ENCODE measurements at regions not wholly inside any gene's neighbourhood (a gene's known extent, or its start where the extent isn't known, plus 50 kb on each side); places are given as distances from the start of the nearest gene placed in this dataset.
"Not testable (repeated sequence)": the region's sequence is repeated elsewhere in the genome, so short reads cannot be mapped to it uniquely, and the experiment has no call there.

DNA sequence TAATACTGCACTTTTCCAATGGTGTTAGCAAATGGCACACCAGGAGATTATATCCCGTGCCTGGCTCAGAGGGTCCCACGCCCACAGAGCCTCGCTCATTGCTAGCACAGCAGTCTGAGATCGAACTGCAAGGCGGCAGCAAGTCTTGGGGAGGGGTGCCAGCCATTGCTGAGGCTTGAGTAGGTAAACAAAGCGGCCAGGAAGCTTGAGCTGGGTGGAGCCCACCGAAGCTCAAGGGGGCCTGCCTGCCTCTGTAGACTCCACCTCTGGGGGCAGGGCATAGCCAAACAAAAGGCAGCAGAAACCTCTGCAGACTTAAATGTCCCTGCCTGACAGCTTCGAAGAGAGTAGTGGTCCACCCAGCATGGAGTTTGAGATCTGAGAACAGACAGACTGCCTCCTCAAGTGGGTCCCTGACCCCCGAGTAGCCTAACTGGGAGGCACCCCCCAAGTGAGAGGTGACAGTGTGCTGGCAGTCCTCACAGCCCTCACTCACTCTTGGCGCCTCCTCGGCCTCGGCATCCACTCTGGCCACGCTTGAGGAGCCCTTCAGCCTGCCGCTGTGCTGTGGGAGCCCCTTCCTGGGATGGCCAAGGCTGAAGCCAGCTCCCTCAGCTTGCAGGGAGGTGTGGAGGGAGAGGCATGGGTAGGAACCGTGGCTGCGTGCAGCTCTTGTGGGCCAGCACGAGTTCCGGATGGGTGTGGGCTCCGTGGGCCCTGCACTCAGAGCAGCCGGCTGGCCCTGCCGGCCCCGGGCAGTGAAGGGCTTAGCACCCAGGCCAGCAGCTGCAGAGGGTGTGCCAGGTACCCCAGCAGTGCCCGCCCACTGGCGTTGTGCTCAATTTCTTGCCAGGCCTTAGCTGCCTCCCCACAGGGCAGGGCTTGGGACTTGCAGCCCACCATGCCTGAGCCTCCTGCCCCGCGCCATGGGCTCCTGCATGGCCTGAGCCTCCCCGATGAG is 188.0 kb downstream of the MMUT start:
- not testable (repeated sequence) for DNase-seq (ENCODE audit: low read depth, low spot score)

DNA sequence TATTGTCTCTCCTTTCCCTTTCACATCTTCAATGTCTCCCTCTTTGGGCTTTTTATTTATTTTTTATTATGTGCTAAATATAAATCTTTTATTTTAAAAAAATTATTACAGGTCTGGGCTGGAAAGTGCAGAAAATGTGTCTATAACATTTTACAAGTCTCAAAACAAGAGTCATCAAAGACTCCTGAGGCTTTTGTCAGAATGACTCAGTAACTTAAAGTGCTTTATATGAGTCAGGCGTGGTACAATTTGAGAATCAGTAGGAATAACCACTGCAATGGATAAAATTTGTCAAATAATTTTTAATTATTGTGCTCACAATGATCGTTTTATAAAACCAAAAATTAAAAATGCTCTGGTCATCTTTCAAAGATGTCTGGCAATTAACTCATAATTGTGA is 193.9 kb downstream of the MMUT start:
- no peak for DNase-seq (ENCODE audit: low read depth, low spot score)

DNA sequence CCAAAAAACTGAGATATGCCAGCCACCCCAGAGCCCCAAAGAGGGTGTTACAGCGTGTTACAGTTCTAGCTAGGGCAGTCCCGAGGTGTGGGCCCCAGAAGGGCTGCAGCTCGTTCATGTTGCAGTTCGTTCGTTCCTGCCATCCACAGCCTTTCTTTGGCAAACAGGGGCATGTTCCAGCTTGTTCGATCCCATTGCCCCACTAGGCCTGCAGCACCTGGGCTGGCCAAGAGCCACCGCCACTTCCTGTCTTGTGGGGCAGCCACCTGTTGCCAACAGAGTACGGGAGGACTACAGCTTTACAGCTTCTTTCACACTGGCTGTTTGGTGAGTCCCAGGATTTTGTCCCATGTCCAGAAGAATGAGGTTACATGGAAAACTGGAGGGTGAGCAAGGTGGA is 198.1 kb downstream of the MMUT start:
- DNase-seq (ENCODE audit: low read depth, low spot score), result no peak

DNA sequence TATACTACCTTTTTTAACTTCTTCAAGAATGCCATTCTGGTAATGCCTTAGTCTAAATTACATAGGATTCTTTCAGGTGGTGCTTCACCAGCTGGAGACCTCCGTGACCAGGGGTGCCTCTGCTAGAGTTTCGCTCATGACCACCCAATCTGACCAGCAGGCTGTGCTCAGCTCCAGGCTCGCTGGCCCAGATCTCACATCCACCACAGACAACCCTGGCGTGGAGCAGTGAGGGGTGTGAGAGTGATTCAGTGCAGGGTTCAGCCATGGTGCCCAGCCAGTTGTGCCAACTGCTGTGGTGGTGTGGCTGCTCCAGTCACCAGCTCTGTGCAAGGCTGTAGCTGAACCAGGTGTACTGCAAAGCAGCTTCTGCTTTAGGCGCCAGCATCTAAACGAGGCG is 198.6 kb downstream of the MMUT start:
- no peak for DNase-seq (ENCODE audit: low read depth, low spot score)

DNA sequence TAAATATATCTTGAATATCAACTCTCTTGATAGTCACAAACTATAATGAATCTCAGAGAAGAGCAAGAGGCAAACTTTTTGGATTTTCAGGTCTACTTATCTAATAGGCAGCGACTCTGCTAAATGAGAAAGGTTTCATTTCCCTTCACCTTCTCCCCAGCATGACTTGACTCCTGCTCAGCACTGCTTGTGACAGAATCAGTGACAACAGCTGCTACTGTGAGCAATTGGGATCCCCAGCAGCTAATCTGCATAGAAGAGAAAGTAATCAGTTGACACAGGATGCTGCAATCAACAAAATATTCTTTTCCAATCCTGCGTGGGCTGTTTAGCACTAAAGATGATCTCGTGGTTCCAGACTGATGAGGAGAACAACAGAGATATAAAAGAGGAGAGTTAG is 205.5 kb downstream of the MMUT start:
- DNase-seq (ENCODE audit: low read depth, low spot score), result no peak

DNA sequence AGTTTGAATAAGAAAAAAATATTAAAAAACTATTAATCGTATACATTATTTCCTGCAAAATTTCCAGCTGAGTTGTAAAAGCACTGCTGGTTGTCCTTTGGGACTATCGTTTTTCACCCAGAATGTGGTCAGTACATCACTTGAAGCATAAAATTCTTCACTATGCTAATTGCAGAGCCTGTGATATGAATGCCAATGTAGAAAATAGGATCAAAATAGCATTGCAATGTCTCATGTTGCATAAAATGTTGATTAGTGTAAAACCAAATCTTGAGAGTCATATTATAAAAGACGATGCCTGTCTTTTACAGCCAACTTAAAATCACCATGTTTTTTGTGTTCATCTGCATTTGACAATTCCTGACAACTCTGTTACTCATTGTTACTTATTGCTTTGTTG is 207.7 kb downstream of the MMUT start:
- DNase-seq (ENCODE audit: low read depth, low spot score), result no peak

DNA sequence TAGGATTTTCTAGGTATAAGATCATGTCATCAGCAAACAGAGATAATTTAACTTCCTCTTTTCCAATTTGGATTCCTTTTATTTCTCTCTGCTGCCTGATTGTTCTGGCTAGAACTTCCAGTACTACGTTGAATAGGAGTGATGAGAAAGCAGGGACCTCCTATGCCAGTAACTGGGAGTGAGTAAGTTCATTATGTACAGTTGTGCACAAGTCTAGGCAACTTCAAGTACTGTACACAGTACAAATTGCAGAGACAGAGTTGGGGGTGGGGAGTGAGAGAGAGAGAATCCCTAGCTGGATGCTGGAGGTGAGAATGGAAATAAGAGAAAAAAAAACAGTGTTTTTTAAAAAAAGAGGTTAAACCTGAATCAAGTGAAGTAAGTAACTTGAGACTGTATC is 210.2 kb downstream of the MMUT start:
- no peak for DNase-seq (ENCODE audit: low read depth, low spot score)

DNA sequence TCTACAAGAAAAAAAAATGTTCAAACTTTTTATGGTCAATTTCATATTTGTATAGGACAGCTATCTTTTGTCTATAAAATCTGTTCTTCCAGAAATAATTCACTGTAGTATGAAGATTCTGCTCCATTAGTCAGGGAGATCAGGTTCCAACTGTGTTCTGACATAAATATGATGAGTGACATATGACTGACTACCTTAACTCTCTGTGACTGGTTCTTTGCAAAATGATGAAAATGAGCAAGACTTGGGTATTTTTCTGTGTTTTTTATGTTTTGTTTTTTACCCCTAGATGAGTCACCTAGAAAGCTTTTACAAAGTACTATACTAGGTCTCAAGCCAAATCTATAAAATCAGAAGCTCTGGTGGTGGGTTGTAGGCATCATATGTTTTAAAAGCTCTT is 229.6 kb downstream of the MMUT start:
- DNase-seq (ENCODE audit: low read depth, low spot score), result no peak

DNA sequence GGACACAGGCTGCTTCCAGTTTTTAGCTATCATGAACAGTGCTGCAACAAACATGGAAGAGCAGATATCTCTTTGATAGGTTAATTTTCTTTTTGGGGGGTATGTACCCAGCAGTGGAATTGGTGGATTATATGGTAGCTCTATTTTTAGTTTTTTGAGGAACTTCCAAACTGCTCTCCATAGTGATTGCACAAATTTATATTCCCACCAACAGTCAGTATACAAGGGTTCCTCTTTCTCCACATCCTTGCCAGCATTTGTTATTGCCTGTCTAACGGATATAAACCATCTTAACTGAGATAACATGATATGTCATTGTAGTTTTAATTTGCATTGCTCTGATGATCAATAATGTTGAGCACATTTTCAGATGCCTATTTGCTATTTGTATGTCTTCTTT is 237.6 kb downstream of the MMUT start:
- DNase-seq (ENCODE audit: low read depth, low spot score), result no peak

DNA sequence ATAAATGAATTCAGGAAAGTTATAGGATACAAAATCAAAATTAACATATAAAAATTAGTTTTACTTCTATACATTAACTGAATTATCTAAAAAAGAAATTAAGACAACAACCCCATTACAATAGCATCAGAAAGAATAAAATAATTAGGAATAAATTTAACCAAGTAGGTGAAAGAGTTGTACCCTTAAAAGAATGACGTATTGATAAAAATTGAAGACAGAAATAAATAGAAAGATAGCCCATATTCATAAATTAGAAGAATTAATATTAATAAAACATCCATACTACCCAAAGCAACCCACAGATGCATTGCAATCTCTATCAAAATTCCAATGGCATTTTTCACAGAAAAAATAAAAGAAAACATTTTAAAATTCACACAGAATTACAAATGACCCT is 242.8 kb downstream of the MMUT start:
- no peak for DNase-seq (ENCODE audit: low read depth, low spot score)

DNA sequence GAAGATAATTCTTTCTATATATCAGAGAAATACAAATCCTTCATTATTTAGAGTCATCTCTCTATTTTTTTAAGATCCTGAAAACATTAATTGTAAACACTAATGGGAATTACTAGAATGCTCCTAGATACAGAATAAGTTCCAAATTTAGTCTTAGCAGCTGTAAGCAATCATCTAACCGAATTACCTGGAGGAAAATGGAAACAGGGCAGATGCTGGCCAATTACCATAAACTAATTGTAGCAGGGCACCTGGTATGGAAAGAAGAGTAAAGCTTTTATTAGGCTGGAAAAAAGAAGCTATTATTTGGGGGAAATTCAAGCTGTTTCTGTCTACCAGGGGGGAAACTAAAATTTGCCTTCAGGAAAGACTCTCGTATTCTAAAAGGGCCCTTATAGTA is 257.5 kb downstream of the MMUT start:
- DNase-seq (ENCODE audit: low read depth, low spot score), result no peak

DNA sequence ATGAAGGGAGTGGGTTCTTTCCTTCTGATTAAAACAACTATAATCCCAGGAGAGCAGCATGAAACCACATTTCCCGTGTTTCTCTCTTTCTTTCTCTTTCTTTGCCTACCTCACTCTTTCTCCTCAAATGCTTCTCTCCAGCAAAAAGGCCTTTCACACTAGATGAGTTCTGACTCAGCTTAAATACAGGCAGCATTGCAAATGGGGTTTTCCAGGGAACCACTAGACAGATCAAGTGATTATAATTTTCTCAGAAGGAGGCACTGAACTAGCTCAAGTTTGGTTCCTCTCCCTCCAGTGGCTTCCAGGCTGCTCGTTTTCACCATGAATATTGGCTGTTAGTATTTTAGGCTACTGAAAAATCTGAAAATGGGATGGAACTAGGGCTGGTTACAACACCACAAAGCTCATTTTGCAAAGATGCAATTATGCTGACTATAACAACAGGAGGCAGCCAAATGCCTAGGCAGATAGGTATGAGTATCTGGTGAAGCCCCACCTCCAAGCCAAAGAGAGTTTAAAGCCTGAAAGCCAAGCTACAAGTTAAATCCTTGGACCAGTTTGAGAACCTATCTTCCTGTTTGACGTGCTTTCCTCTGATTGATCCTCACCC is 260.0 kb downstream of the MMUT start:
- no peak for DNase-seq (ENCODE audit: low read depth, low spot score)

DNA sequence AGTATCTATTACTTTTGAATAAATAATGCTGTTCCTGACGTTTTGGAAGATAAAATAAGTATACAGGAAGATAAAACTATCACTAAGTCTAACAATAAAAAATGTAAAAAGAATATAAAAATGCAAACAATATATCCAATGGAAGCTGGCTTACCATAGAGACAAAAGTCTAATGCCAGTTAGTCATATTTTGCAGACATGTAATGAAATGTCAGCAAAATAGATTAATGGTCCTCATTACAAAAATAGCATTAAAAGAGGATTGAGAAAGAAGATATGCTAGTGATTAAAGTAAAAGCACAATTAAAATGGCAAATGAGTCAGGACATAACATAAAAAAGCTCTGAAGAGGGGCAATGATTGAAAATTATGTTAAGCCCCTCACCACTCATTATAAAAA is 265.0 kb downstream of the MMUT start:
- no peak for DNase-seq (ENCODE audit: low read depth, low spot score)

DNA sequence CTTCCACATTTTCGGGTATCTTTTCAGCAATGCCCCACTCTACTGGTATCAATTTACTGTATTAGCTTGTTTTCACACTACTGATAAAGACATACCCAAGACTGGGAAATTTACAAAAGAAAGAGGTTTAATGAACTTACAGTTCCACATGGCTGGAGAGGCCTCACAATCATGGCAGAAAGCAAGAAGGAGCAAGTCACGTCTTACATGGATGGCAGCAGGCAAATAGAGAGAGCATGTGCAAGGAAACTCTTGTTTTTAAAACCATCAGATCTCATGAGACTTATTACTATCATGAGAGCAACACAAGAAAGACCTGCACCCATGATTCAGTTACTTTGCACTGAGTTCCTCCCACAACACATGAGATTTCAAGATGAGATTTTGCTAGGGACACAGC is 300.7 kb downstream of the MMUT start:
- not testable (repeated sequence) for DNase-seq (ENCODE audit: low read depth, low spot score)

DNA sequence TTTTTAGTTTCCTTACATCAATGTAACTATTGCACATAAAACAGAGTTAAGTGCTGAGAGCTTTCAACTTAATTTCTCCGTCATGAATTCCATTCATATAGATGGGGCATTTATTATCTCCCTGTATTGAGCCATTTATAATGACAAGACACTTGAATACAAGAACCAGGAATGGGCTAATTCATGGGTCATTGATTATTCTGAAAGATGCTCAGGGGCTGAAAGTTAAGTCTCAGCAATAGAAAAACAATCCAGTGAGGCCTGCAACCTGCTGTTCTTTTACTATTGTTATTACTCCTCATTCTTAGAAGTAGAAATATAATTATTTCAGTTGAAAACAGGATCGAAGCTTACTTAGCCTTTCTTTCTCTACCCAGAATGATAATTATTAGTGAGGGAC is 307.7 kb downstream of the MMUT start:
- no peak for DNase-seq (ENCODE audit: low read depth, low spot score)

DNA sequence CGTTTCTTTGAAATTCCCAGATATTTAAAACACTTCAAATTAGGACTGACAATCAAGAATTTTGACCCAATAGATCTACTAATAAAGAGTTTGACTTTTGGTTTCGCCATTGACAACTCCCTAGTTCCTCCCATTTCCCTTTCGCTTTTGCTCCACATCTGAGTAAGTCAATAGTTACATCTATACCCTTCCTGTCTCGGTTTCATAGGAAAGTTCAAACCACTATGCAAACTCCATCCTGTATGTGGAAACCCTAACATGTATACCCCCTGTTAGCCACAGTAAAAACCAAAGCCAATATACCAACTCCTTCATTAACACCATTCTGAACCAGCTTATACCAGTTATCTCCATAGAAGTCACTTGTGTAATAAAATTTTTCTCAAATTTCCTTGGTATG is 311.1 kb downstream of the MMUT start:
- DNase-seq (ENCODE audit: low read depth, low spot score), result no peak

DNA sequence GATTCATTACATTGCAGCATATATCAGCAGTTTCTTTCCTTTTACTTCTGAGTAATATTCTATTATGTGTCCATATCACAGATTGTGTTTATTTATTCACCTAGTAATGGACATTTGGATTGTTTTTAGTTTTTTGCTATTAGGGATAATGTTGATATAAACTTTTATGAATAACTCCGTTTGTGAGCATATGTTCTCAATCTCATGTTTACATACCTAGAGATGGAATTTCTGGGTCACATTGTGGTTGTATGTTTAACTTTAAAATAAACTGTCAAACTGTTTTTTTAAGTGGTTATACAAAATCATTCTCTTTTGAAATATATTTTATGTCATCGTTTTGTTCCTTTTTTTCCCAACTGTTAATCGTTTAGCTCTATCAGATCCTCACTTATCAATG is 311.6 kb downstream of the MMUT start:
- DNase-seq (ENCODE audit: low read depth, low spot score), result peak; percentile 16

DNA sequence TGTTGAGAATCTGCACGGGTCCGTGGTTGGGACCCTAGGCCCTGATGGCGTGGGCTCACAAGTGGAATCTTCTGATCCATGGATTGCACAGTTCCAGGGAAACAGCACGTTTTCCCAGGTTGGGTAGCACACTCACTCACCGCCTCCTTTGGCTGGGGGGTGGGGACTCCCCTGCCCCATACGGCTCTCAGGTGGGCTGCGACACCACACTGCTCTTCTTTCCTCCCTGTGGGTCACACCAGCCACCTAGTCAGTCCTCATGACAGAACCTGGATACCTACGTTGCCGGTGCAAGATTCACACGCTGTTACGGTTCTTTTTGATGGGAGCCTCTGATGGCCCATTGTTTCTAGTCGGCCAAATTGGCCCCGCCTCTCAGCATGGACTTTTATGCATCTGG is 312.0 kb downstream of the MMUT start:
- no peak for DNase-seq (ENCODE audit: low read depth, low spot score)

DNA sequence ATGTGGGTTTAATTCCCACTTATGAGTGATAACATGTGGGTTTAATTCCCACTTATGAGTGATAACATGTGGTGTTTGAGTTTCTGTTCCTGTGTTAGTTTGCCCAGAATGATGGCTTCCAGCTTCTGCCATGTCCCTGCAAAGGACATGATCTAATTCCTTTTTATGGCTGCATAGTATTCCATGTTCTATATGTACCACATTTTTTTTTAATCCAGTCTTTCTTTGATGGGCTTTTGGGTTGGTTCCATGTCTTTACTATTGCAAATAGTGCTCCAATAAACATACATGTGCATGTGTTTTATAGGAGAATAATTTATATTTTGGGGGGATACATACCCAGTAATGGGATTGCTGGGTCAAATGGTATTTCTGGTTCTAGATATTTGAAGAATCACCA is 317.8 kb downstream of the MMUT start:
- no peak for DNase-seq (ENCODE audit: low read depth, low spot score)

DNA sequence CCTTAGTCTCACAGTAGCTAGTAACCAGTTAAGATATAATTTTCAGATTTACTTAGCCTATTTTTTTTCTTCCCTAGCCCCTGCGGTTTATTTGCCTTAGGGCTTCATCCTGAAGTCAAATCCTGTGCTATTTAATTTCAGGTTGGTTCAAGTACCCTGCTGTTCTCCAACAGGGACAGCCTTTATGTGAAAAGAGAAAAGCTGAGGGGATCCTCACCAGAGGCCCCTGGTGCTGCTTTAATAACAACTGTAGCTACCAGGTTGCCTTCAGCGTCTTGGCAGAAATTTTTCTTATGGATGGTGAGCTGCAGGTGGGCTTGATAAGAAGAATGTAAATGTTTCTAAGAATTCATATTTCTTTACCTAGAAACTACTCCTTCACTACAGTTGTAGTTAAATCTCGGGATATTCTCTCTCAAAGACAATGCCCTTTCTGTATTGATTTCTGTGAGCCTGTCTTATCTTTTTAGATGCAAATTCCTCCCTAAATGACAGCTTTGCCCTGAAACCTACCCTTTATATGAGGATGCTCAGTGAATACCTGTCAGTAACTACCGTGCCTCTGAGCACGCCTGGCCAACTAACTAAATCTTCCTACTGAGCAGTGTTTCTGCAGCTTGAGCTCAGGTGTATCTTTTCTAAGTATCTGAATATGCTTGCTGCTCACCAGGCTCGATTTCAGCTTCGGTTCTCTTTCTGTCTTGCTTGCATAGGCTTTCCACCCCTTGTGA is 320.5 kb downstream of the MMUT start:
- DNase-seq (ENCODE audit: low read depth, low spot score), result no peak

DNA sequence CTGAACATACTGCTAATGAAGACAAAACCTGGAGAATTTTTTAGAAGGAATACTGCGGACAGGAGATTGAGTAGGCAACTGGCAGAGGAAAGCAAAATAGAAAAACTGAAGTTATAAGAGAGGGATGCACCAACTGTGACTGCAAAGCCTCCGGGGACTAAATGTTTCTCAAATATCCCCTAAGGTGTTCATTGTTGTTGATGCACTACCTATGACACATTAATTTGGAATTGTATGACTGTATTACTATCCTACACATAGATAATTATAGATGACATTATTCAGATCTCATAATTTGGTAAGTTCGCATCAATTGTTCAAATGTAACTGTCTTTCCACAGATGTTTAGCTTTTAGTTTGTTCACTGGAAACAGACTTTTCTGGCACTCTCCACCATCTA is 341.1 kb downstream of the MMUT start:
- no peak for DNase-seq (ENCODE audit: low read depth, low spot score)

DNA sequence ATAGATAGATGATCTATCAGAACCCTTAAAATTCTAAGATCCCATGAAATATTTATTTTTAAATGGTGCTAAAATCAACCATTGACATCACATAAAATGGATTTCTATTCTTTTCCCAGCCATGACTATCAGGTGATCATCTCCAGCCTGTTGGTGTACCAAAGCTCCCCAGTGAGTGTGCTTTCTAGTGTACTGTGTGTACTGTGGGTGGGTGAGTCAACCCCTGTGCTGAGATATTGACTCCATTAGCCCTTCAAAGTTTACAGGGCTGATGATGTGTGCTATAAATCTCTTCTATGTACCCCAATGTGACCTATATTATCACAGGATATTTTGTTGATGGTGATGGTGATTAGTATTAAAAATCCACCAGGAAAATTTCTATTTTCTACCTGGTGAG is 344.6 kb downstream of the MMUT start:
- no peak for DNase-seq (ENCODE audit: low read depth, low spot score)

DNA sequence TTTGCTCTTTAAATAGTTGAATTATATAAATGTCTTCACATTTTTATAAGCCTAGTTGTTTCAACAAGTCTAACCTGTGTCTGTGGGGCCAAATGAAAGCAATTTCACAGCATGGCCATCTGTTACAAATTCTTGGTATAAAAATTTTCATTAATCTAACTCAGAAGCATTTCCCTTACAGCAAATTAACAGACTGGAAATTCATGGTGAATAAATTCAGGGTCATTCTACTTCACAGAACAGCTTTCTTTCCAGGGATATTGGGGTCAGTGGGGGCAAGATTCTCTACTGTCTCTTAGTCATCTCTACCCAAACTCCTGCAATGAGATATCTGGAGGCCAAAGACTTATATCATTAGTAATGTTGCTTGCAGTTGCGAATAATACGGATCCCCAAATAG is 352.1 kb downstream of the MMUT start:
- DNase-seq (ENCODE audit: low read depth, low spot score), result no peak
